GM12891 (cell line): ENCODE measurements at regions not wholly inside any gene's neighbourhood (a gene's known extent, or its start where the extent isn't known, plus 50 kb on each side); places are given as distances from the start of the nearest gene placed in this dataset.

Source experiments
- DNase-seq: peaks from one replicate; pipeline ENCODE4 v3.0.0; 2011; ENCODE audit warnings: low spot score; ENCODE audit not compliant: insufficient read length
- FAIRE-seq: peaks from 2 replicates; lab custom pipeline; 2011; peaks lifted over from hg19 to GRCh38; lab: Jason Lieb, UNC
- PAX5 ChIP-seq: IDR thresholded peaks from 2 replicates; pipeline ENCODE4 v1.6.1; 2011; ENCODE audit warnings: low read length, moderate library complexity, mild to moderate bottlenecking; ENCODE audit not compliant: insufficient read depth, severe bottlenecking
- POLR2A ChIP-seq: IDR thresholded peaks from 2 replicates; pipeline ENCODE4 v1.6.1; 2011; ENCODE audit warnings: low read depth, low read length, control low read depth
- POLR2AphosphoS5 ChIP-seq: IDR thresholded peaks from 2 replicates; pipeline ENCODE4 v1.6.1; 2011; ENCODE audit warnings: low read depth, low read length, control low read depth
- POU2F2 ChIP-seq: IDR thresholded peaks from 2 replicates; pipeline ENCODE4 v1.6.1; 2011; ENCODE audit warnings: low read depth, mild to moderate bottlenecking, control low read depth, low read length, moderate library complexity
- SPI1 ChIP-seq: IDR thresholded peaks from 2 replicates; pipeline ENCODE4 v1.6.1; 2011; ENCODE audit warnings: low read depth, low read length, control low read depth
- TAF1 ChIP-seq: IDR thresholded peaks from 2 replicates; pipeline ENCODE4 v1.6.1; 2011; ENCODE audit warnings: low read depth, low read length, control low read depth

DNA sequence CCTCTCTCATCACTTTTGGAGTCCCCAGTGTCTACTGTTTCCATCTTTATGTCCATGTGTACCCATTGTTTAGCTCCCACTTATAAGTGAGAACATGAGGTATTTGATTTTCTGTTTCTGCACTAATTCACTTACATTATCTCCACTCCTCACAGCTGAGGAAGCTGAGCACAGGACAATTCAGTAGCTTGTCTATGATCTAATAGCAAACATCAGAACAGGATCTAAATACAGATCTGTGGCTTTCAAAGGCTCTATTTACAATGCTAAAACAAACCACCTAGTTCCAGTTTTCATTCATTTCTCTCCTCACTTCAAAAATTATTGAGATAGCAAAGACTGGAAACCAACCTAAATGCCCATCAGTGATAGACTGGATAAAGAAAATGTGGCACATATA is 52.0 kb upstream of the DDX18 start:
- DNase-seq = no peak
- TF ChIP-seq PAX5 (no peak), TAF1 (no peak), SPI1 (no peak), POLR2A (no peak), POLR2AphosphoS5 (no peak), POU2F2 (no peak)
- no peak for FAIRE-seq

GRCh38 chr2:117763804-117764203 is 50.7 kb upstream of the DDX18 start:
- TF ChIP-seq POU2F2 = no peak
- TF ChIP-seq POLR2AphosphoS5 = no peak
- no peak for TF ChIP-seq SPI1
- no peak for TF ChIP-seq TAF1
- FAIRE-seq (no peak), DNase-seq (no peak)
